Duodenal mucosa (tissue), 2 donors: ENCODE measurements at regions not wholly inside any gene's neighbourhood (a gene's known extent, or its start where the extent isn't known, plus 50 kb on each side); places are given as distances from the start of the nearest gene placed in this dataset.

ENCODE experiments used
- H3K27ac ChIP-seq: one replicate; pipeline ENCODE4 v1.7.0; 2013; ENCODE audit warnings: low read depth, low read length
- H3K27me3 ChIP-seq, 2 donors: one replicate each; pipeline ENCODE4 v1.7.0; 2013; ENCODE audit warnings: low read length in 2 of 2, control low read depth in 1 of 2; ENCODE audit not compliant: insufficient read depth in 2 of 2, control insufficient read depth in 1 of 2
- H3K36me3 ChIP-seq, 2 donors: one replicate each; pipeline ENCODE4 v1.7.0; 2013; ENCODE audit warnings: low read length in 2 of 2, control low read depth in 1 of 2; ENCODE audit not compliant: insufficient read depth in 2 of 2, control insufficient read depth in 1 of 2
- H3K4me1 ChIP-seq, 2 donors: one replicate each; pipeline ENCODE4 v1.7.0; 2013; ENCODE audit warnings: low read length in 2 of 2, control low read depth in 1 of 2; ENCODE audit not compliant: insufficient read depth in 2 of 2, control insufficient read depth in 1 of 2
- H3K4me3 ChIP-seq, 2 donors: one replicate each; pipeline ENCODE4 v1.7.0; 2013; ENCODE audit warnings: low read length in 2 of 2, low read depth in 1 of 2
- H3K9ac ChIP-seq, 2 donors: one replicate each; pipeline ENCODE4 v1.7.0; 2013; ENCODE audit warnings: low read length in 2 of 2, low read depth in 1 of 2
- H3K9me3 ChIP-seq, 2 donors: one replicate each; pipeline ENCODE4 v1.7.0; 2013; ENCODE audit warnings: low read length in 2 of 2, control low read depth in 1 of 2; ENCODE audit not compliant: control insufficient read depth in 1 of 2

- no peaks in the 10 kb centered on the region for H3K9me3 ChIP-seq
- H3K36me3 ChIP-seq: no peaks in the 10 kb centered on the region
- no peak overlapping the region for H3K4me3 ChIP-seq
- H3K27me3 ChIP-seq: no peaks in the 10 kb centered on the region
- no peak overlapping the region for H3K27ac ChIP-seq
- no peaks in the 10 kb centered on the region for H3K4me1 ChIP-seq
- no peak overlapping the region for H3K9ac ChIP-seq
These were observed 314.2 kb downstream of the CDK5RAP2 start for GRCh38 chr9:120265791-120266190.

- Histone ChIP-seq H3K9me3 (no peaks in the 10 kb centered on the region), H3K9ac (no peak overlapping the region), H3K4me1 (no peaks in the 10 kb centered on the region), H3K27me3 (no peaks in the 10 kb centered on the region), H3K27ac (no peak overlapping the region), H3K4me3 (no peak overlapping the region), H3K36me3 (no peaks in the 10 kb centered on the region)
These were observed 315.4 kb downstream of the CDK5RAP2 start for GRCh38 chr9:120264528-120264927.

- H3K27me3 ChIP-seq: no peaks in the 10 kb centered on the region
- no peaks in the 10 kb centered on the region for H3K36me3 ChIP-seq
- no peak overlapping the region for H3K27ac ChIP-seq
- H3K4me3 ChIP-seq: no peak overlapping the region
- H3K9me3 ChIP-seq: no peaks in the 10 kb centered on the region
- no peak overlapping the region for H3K9ac ChIP-seq
- H3K4me1 ChIP-seq: no peaks in the 10 kb centered on the region
These were observed 316.1 kb downstream of the CDK5RAP2 start for GRCh38 chr9:120263836-120264235.

GRCh38 chr9:120261419-120261818, 318.5 kb downstream of the CDK5RAP2 start:
- H3K9ac ChIP-seq: no peak overlapping the region
- H3K36me3 ChIP-seq: no peaks in the 10 kb centered on the region
- H3K4me3 ChIP-seq: no peak overlapping the region

GRCh38 chr9:120259100-120259499, 320.9 kb downstream of the CDK5RAP2 start:
- Histone ChIP-seq H3K27ac (no peak overlapping the region), H3K27me3 (no peaks in the 10 kb centered on the region), H3K9ac (no peak overlapping the region), H3K4me1 (no peaks in the 10 kb centered on the region), H3K36me3 (no peaks in the 10 kb centered on the region), H3K9me3 (no peaks in the 10 kb centered on the region), H3K4me3 (no peak overlapping the region)

More at GRCh38 chr9:120261419-120261818, 318.5 kb downstream of the CDK5RAP2 start:
- Histone ChIP-seq H3K27ac (no peak overlapping the region), H3K27me3 (no peaks in the 10 kb centered on the region), H3K9me3 (no peaks in the 10 kb centered on the region), H3K4me1 (no peaks in the 10 kb centered on the region)

- Histone ChIP-seq H3K27me3 (no peaks in the 10 kb centered on the region), H3K4me1 (no peaks in the 10 kb centered on the region), H3K36me3 (no peaks in the 10 kb centered on the region), H3K9me3 (no peaks in the 10 kb centered on the region), H3K9ac (no peak overlapping the region), H3K27ac (no peak overlapping the region), H3K4me3 (no peak overlapping the region)
These were observed 321.9 kb downstream of the CDK5RAP2 start for GRCh38 chr9:120258096-120258495.

GRCh38 chr9:120257483-120257882, 322.5 kb downstream of the CDK5RAP2 start:
- no peaks in the 10 kb centered on the region for H3K4me1 ChIP-seq
- no peaks in the 10 kb centered on the region for H3K27me3 ChIP-seq
- no peak overlapping the region for H3K4me3 ChIP-seq
- no peaks in the 10 kb centered on the region for H3K36me3 ChIP-seq
- H3K9me3 ChIP-seq: no peaks in the 10 kb centered on the region
- H3K9ac ChIP-seq: no peak overlapping the region
- H3K27ac ChIP-seq: no peak overlapping the region

GRCh38 chr9:120256146-120256545, 323.8 kb downstream of the CDK5RAP2 start:
- H3K36me3 ChIP-seq: no peaks in the 10 kb centered on the region
- H3K27ac ChIP-seq: no peak overlapping the region
- no peaks in the 10 kb centered on the region for H3K9me3 ChIP-seq
- H3K4me3 ChIP-seq: no peak overlapping the region
- no peak overlapping the region for H3K9ac ChIP-seq
- H3K4me1 ChIP-seq: no peaks in the 10 kb centered on the region
- H3K27me3 ChIP-seq: no peaks in the 10 kb centered on the region

- Histone ChIP-seq H3K27me3 (no peaks in the 10 kb centered on the region), H3K9me3 (no peaks in the 10 kb centered on the region), H3K27ac (no peak overlapping the region), H3K9ac (no peak overlapping the region), H3K4me1 (no peaks in the 10 kb centered on the region), H3K4me3 (no peak overlapping the region), H3K36me3 (no peaks in the 10 kb centered on the region)
These were observed 327.7 kb downstream of the CDK5RAP2 start for GRCh38 chr9:120252248-120252647.

- Histone ChIP-seq H3K9ac (no peak overlapping the region), H3K9me3 (no peaks in the 10 kb centered on the region), H3K27me3 (no peaks in the 10 kb centered on the region), H3K4me1 (no peaks in the 10 kb centered on the region), H3K4me3 (no peak overlapping the region), H3K36me3 (no peaks in the 10 kb centered on the region), H3K27ac (no peak overlapping the region)
These were observed 337.7 kb downstream of the CDK5RAP2 start for GRCh38 chr9:120242116-120242811.
